H1 (cell line): ENCODE measurements at regions not wholly inside any gene's neighbourhood (a gene's known extent, or its start where the extent isn't known, plus 50 kb on each side); places are given as distances from the start of the nearest gene placed in this dataset.

Experiments used
- CTCF ChIP-seq, 3 experiments: IDR thresholded peaks; 1 replicate in 2 of 3; 2 replicates in 1 of 3; pipeline versions ENCODE4 v1.5.1 to v1.6.1; 2011; ENCODE audit warnings: low read length in 3 of 3, mild to moderate bottlenecking in 3 of 3, inconsistent platforms in 2 of 3, low read depth in 1 of 3, moderate library complexity in 1 of 3; ENCODE audit not compliant: insufficient read depth in 1 of 3; ENCODE audit errors: control extremely low read depth in 1 of 3

GRCh38 chr5:78720227-78720985 is 71.8 kb upstream of the LHFPL2 start (continued):
- TF ChIP-seq CTCF (IDR thresholded peaks at IDR 0.05; ENCODE audit: control extremely low read depth in 1 of 3, insufficient read depth in 1 of 3, low read depth in 1 of 3, low read length in 3 of 3) = no peak
